ENCODE measurements at regions not wholly inside any gene's neighbourhood (a gene's known extent, or its start where the extent isn't known, plus 50 kb on each side); places are given as distances from the start of the nearest gene placed in this dataset.

DNA sequence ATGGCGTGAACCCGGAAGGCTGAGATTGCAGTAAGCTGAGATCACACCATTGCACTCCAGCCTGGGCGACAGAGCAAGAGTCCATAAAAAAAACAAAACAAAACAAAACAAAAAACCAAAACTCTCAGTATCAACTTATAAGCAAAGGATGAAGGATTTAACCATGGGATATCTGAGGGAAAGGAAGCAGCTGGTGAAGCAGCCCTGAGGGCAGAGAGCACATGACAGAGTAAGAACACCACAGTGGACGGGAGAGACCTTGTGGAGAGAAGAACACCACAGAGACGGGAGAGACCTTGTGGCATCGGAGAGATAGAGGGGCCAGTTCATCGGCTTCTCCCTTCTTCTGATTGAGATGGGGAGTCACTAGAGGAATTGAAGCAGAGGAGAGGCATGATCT, 697.2 kb downstream of the HDGFL1 start:
- intact Hi-C loops (cut with DNase I) = no loop called here
- TF ChIP-seq, protein P1, sequence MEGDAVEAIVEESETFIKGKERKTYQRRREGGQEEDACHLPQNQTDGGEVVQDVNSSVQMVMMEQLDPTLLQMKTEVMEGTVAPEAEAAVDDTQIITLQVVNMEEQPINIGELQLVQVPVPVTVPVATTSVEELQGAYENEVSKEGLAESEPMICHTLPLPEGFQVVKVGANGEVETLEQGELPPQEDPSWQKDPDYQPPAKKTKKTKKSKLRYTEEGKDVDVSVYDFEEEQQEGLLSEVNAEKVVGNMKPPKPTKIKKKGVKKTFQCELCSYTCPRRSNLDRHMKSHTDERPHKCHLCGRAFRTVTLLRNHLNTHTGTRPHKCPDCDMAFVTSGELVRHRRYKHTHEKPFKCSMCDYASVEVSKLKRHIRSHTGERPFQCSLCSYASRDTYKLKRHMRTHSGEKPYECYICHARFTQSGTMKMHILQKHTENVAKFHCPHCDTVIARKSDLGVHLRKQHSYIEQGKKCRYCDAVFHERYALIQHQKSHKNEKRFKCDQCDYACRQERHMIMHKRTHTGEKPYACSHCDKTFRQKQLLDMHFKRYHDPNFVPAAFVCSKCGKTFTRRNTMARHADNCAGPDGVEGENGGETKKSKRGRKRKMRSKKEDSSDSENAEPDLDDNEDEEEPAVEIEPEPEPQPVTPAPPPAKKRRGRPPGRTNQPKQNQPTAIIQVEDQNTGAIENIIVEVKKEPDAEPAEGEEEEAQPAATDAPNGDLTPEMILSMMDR (IDR thresholded peaks at IDR 0.05) = no peak
- TF ChIP-seq POLR2A (IDR thresholded peaks at IDR 0.05) = no peak
- Histone ChIP-seq H3K27me3 (no peaks in the 10 kb centered on the region), H3K4me3 (replicated peaks in 1 of 3) (no peak overlapping the region), H3K9me3 (no peaks in the 10 kb centered on the region), H3K36me3 (no peaks in the 10 kb centered on the region), H3K27ac (no peak overlapping the region), H3K4me1 (no peaks in the 10 kb centered on the region)
- 91 to 94% methylated on average over 7 of the region's 7 CpGs for WGBS, 2 donors
- no peak for DNase-seq

DNA sequence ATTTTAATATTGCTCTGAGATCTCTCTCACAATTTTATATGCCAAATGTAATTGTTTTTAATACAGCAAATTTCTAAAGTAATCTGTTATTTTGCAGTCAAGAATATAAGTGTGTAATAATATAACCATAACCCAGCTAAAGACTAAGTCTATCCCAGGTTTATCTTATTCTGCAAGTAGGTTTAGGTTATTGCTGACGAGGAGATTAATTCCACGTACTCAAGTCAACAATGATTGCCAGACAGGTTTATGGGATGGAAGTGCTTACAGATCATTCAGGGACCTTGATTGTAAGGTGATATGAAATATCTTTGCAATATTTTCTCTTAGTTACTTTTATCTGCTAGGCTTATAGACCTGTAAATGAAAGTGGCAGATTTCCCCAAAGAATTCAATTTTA, 698.3 kb downstream of the HDGFL1 start:
- Histone ChIP-seq H3K9me3 (no peaks in the 10 kb centered on the region), H3K27me3 (no peaks in the 10 kb centered on the region), H3K36me3 (no peaks in the 10 kb centered on the region), H3K4me3 (replicated peaks in 1 of 3) (no peak overlapping the region), H3K27ac (no peak overlapping the region), H3K4me1 (no peaks in the 10 kb centered on the region)
- no peak for TF ChIP-seq POLR2A (IDR thresholded peaks at IDR 0.05)
- TF ChIP-seq, protein P1 (IDR thresholded peaks at IDR 0.05) = no peak
- intact Hi-C loops (cut with DNase I) = no loop called here
- WGBS, 2 donors = 89 to 90% methylated on average over 2 of the region's 2 CpGs
- no peak for DNase-seq

DNA sequence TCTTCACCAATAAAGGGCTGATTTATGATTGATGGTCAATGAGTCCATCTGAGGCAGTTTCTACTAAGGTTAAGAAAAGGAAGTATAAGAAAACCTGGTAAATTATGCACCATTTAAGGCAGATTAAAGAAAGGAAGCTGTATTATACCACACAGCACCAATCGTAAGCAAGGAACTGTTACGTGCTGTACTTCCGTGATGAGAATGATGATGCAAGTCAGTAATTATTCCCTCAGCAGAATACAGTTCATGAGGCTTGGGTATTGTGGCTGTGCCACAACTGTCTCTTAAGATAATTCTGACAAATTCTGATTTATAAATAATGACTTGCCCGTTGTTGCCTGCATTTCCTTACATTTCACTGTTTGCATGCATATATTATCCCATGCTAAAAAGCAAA, 699.0 kb downstream of the HDGFL1 start:
- Histone ChIP-seq H3K27ac (no peak overlapping the region), H3K27me3 (no peaks in the 10 kb centered on the region), H3K4me3 (replicated peaks in 1 of 3) (no peak overlapping the region), H3K4me1 (no peaks in the 10 kb centered on the region), H3K36me3 (no peaks in the 10 kb centered on the region), H3K9me3 (no peaks in the 10 kb centered on the region)
- no peak for TF ChIP-seq POLR2A (IDR thresholded peaks at IDR 0.05)
- TF ChIP-seq, protein P1 (IDR thresholded peaks at IDR 0.05) = no peak
- no peak for DNase-seq
- intact Hi-C loops (cut with DNase I) = no loop called here
- 93 to 95% methylated on average over 4 of the region's 4 CpGs for WGBS, 2 donors

DNA sequence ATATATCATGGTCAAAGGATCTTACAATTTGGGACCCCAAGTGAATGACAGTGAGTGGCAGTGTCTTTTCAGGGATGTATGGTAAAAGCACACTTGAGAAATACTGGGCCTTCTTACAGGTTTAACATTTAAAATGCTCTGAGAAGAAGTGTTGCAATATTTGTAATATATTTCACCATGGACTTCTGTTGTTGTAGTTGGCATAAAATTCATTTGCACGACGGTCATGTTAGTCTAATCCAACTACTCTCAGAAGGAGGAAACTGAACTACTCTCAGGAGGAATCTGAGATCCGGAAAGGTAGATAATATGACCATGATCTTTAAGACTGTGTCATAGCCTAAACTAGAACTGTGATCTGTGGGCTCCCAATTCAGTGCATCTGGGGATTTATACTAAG, 700.1 kb downstream of the HDGFL1 start:
- no peak for DNase-seq
- Histone ChIP-seq H3K27ac (no peak overlapping the region), H3K4me3 (replicated peaks in 1 of 3) (no peak overlapping the region), H3K36me3 (no peaks in the 10 kb centered on the region), H3K9me3 (no peaks in the 10 kb centered on the region), H3K4me1 (no peaks in the 10 kb centered on the region), H3K27me3 (no peaks in the 10 kb centered on the region)
- 78 to 81% methylated on average over 3 of the region's 3 CpGs for WGBS, 2 donors
- intact Hi-C loops (cut with DNase I) = no loop called here
- no peak for TF ChIP-seq POLR2A (IDR thresholded peaks at IDR 0.05)
- TF ChIP-seq, protein P1 (IDR thresholded peaks at IDR 0.05) = no peak

DNA sequence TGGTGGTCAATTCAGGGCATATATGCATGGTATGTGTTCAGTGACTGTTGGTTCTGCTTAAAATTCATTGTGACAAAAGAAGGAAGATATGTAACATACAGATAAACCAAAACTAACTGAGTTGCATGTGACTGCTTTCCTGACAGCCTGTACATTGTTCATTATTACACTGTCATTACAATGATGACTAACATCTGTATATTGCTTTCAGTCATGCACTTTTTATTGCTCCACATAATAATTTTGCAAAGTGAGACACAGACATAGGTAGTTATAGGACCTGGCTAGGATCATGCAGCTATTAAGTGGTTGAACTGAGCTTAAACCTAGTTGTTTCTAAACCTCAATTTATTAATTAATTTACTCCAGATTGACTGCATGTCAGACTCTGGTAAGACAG, 703.2 kb downstream of the HDGFL1 start:
- DNase-seq = no peak

More for the DNA sequence above, 703.2 kb downstream of the HDGFL1 start:
- Histone ChIP-seq H3K9me3 (no peaks in the 10 kb centered on the region), H3K4me3 (replicated peaks in 1 of 3) (no peak overlapping the region), H3K27me3 (no peaks in the 10 kb centered on the region), H3K36me3 (no peaks in the 10 kb centered on the region), H3K27ac (no peak overlapping the region), H3K4me1 (no peaks in the 10 kb centered on the region)
- intact Hi-C loops (cut with DNase I) = no loop called here
- no peak for TF ChIP-seq POLR2A (IDR thresholded peaks at IDR 0.05)
- TF ChIP-seq, protein P1 (IDR thresholded peaks at IDR 0.05) = no peak

Data from thyroid gland (tissue), 4 donors.